H1 (cell line): ENCODE measurements at regions not wholly inside any gene's neighbourhood (a gene's known extent, or its start where the extent isn't known, plus 50 kb on each side); places are given as distances from the start of the nearest gene placed in this dataset.

Experiments
- NANOG ChIP-seq: IDR thresholded peaks from 2 replicates; pipeline ENCODE4 v1.6.1; 2011; ENCODE audit warnings: low read length, low read depth, mild to moderate bottlenecking, inconsistent platforms; ENCODE audit not compliant: insufficient read depth, poor library complexity, severe bottlenecking
- TF ChIP-seq, protein P1 (sequence below): IDR thresholded peaks from 2 replicates; pipeline ENCODE4 v1.6.1; 2012; ENCODE audit warnings: inconsistent platforms

DNA sequence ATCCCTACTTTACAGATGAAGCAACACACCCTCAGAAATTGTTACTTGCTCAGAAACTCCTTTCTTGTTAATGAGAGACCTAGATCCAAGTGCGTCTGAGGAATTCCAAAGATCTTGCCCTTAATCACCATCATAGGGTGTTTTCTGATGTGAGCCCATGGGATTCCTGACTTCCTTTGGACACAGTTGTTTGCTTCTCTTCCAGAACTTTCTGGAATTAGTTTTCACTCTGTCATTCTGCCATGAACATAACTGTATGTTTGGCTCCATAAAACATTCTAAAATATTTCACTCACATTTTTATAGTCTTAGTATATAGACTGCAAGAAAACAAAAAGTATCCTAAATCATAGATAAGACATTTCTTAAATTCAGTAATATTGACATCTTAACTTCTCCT lies 593.9 kb upstream of the SOX11 start (continued):
- TF ChIP-seq, protein P1, sequence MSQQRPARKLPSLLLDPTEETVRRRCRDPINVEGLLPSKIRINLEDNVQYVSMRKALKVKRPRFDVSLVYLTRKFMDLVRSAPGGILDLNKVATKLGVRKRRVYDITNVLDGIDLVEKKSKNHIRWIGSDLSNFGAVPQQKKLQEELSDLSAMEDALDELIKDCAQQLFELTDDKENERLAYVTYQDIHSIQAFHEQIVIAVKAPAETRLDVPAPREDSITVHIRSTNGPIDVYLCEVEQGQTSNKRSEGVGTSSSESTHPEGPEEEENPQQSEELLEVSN = no peak
- no peak for TF ChIP-seq NANOG
